HCT116 (cell line): ENCODE measurements at regions not wholly inside any gene's neighbourhood (a gene's known extent, or its start where the extent isn't known, plus 50 kb on each side); places are given as distances from the start of the nearest gene placed in this dataset.

Experiments used
- ATAC-seq: fragments of 200-7000 bp; cut with Tn5 transposase; 2 replicates; pipeline ENCODE4 v1.9.1; 2020; ENCODE audit warnings: mild to moderate bottlenecking, moderate library complexity
- BruUV-seq: library from RNA; stranded (reverse); fragments of 400-500 nt; replicated peaks from 2 replicates; lab custom pipeline; 2021; lab: Mats Ljungman, UMichigan
- CTCF ChIA-PET: fragments of 300-600 bp; sonication (Branson Sonifier 250); formaldehyde crosslinking; loops from one replicate; lab custom pipeline; 2021; ENCODE audit warnings: antibody characterized with exemption; lab: Charles Lee
- POLR2A ChIA-PET: fragments of 300-600, 350-600 bp; sonication (Branson Sonifier 250); formaldehyde crosslinking; loops from one replicate; lab custom pipeline; 2021; ENCODE audit warnings: antibody characterized with exemption; lab: Charles Lee
- RAD21 ChIA-PET, 2 experiments: fragments of 300-600 bp; sonication (Branson Sonifier 250); formaldehyde crosslinking; loops; one replicate each; lab custom pipeline; 2023; ENCODE audit warnings: low total read pairs in 2 of 2; ENCODE audit not compliant: uncharacterized antibody in 2 of 2, unreplicated experiment in 2 of 2, low non-redundant PET in 1 of 2; lab: Charles Lee
- DNase-seq: peaks from one replicate; pipeline ENCODE4 v3.0.0-alpha.2; 2010; ENCODE audit warnings: low read depth, low spot score
- H2AFZ ChIP-seq: fragments of 200-600 bp; shearing (Covaris generic), sonication (generic); 2 replicates; pipeline ENCODE4 v1.6.1; 2017; ENCODE audit warnings: low read depth, mixed run types, mixed read lengths, antibody characterized with exemption, low read length; ENCODE audit not compliant: poor library complexity, severe bottlenecking
- H3K27ac ChIP-seq: 2 replicates; pipeline ENCODE4 v1.5.1; 2012; ENCODE audit warnings: low read depth, low read length
- H3K27me3 ChIP-seq: fragments of 200-600 bp; sonication (generic); 2 replicates; pipeline ENCODE4 v1.6.1; 2016; ENCODE audit warnings: mixed run types, low read length, mixed read lengths; ENCODE audit not compliant: insufficient read depth
- H3K36me3 ChIP-seq, 2 experiments: fragments of 200-500 bp in 1 of 2; fragments of 200-600 bp in 1 of 2; sonication (Bioruptor generic) in 1 of 2; sonication (generic) in 1 of 2; 2 replicates each; pipeline versions ENCODE4 v1.5.1 to v1.6.1; 2014 to 2016; ENCODE audit warnings: low read length in 2 of 2, inconsistent platforms in 1 of 2, mixed read lengths in 1 of 2, mixed run types in 1 of 2; ENCODE audit not compliant: insufficient read depth in 2 of 2, control insufficient read depth in 1 of 2
- H3K4me1 ChIP-seq, 2 experiments: fragments of 200-600 bp in 1 of 2; sonication (generic) in 1 of 2; 2 replicates each; pipeline versions ENCODE4 v1.5.1 to v1.6.1; 2012 to 2017; ENCODE audit warnings: low read length in 2 of 2, inconsistent platforms in 1 of 2, mild to moderate bottlenecking in 1 of 2, mixed read lengths in 1 of 2, mixed run types in 1 of 2, moderate library complexity in 1 of 2; ENCODE audit not compliant: insufficient read depth in 2 of 2, control insufficient read depth in 1 of 2
- H3K4me2 ChIP-seq: fragments of 200-600 bp; sonication (generic); 2 replicates; pipeline ENCODE4 v1.6.1; 2017; ENCODE audit warnings: mixed run types, low read length, mixed read lengths
- H3K4me3 ChIP-seq, 2 experiments: fragments of 200-600 bp in 1 of 2; sonication (generic) in 1 of 2; replicated peaks in 1 of 2; 2 replicates each; pipeline ENCODE4 v1.5.1; 2011 to 2016; ENCODE audit warnings: low read length in 2 of 2, control low read depth in 1 of 2, low read depth in 1 of 2, mild to moderate bottlenecking in 1 of 2, mixed read lengths in 1 of 2, mixed run types in 1 of 2
- H3K79me2 ChIP-seq: fragments of 200-600 bp; sonication (generic); 2 replicates; pipeline ENCODE4 v1.6.1; 2017; ENCODE audit warnings: mild to moderate bottlenecking, mixed run types, low read length, moderate library complexity, mixed read lengths; ENCODE audit not compliant: insufficient read depth
- H3K9ac ChIP-seq: fragments of 200-600 bp; sonication (generic); 2 replicates; pipeline ENCODE4 v1.6.1; 2016; ENCODE audit warnings: low read length, mixed read lengths
- H3K9me2 ChIP-seq: fragments of 200-600 bp; sonication (generic), shearing (Covaris generic); 2 replicates; pipeline ENCODE4 v1.6.1; 2017; ENCODE audit warnings: mixed run types, mild to moderate bottlenecking, moderate library complexity; ENCODE audit not compliant: insufficient read depth
- H3K9me3 ChIP-seq, 2 experiments: fragments of 200-500 bp in 1 of 2; fragments of 200-600 bp in 1 of 2; sonication (Bioruptor generic) in 1 of 2; sonication (generic) in 1 of 2; 2 replicates each; pipeline ENCODE4 v1.6.1; 2014 to 2017; ENCODE audit warnings: low read length in 2 of 2, mixed read lengths in 2 of 2, inconsistent platforms in 1 of 2, low read depth in 1 of 2, mild to moderate bottlenecking in 1 of 2, mixed run types in 1 of 2, moderate library complexity in 1 of 2; ENCODE audit not compliant: control insufficient read depth in 1 of 2, insufficient read depth in 1 of 2
- H4K20me1 ChIP-seq: fragments of 200-600 bp; sonication (generic), shearing (Covaris generic); 2 replicates; pipeline ENCODE4 v1.6.1; 2017; ENCODE audit warnings: mixed run types, mild to moderate bottlenecking, moderate library complexity; ENCODE audit not compliant: insufficient read depth
- EGR1 ChIP-seq: IDR thresholded peaks from 2 replicates; pipeline ENCODE4 v1.6.1; 2012; ENCODE audit warnings: low read depth
- ELF1 ChIP-seq: IDR thresholded peaks from 2 replicates; pipeline ENCODE4 v1.6.1; 2012; ENCODE audit warnings: low read depth, borderline replicate concordance
- EZH2 ChIP-seq: fragments of 200-600 bp; sonication (generic); IDR thresholded peaks from 2 replicates; pipeline ENCODE4 v1.6.1; 2017; ENCODE audit warnings: antibody characterized with exemption, mixed run types
- FOSL1 ChIP-seq: IDR thresholded peaks from 2 replicates; pipeline ENCODE4 v1.6.1; 2012; ENCODE audit warnings: low read depth
- POLR2AphosphoS5 ChIP-seq: IDR thresholded peaks from 2 replicates; pipeline ENCODE4 v1.6.1; 2011; ENCODE audit warnings: mild to moderate bottlenecking, low read depth, low read length, moderate library complexity
- SIN3A ChIP-seq: IDR thresholded peaks from 2 replicates; pipeline ENCODE4 v1.6.1; 2012; ENCODE audit warnings: low read depth
- intact Hi-C: fragments of 100-400 bp; cut with micrococcal nuclease; formaldehyde crosslinking; loops from 2 replicates; pipeline ENCODE4 v1.10.0; 2022
- TF ChIP-seq, protein P1 (sequence below): IDR thresholded peaks from 2 replicates; pipeline ENCODE4 v1.6.1; 2011; ENCODE audit warnings: mild to moderate bottlenecking, low read length, moderate library complexity; ENCODE audit not compliant: insufficient replicate concordance; ENCODE audit errors: extremely low read depth
- TF ChIP-seq, protein P2 (sequence below): IDR thresholded peaks from 2 replicates; pipeline ENCODE4 v1.6.1; 2012; ENCODE audit warnings: low read depth
- TF ChIP-seq, protein P3 (sequence below): IDR thresholded peaks from 2 replicates; pipeline ENCODE4 v1.6.1; 2012

DNA sequence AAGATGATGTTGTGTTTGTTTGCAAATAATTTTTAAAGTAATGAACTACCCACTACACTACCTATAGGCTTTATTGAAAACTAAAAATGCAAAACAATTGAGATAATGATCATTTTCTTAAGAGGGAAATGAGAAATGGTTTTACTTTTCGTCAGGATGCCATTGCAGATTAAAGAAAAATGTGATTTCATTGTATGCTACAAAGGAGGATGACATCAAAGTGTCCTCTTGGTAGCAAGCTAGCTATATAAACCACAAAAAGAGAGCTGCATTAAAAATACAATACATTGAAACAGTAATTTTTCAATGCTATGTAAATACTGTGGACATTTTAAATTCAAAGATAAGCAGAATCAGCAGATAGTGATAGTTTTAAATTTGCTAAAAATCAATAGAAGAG is 87.5 kb upstream of the DPYD start:
- no TSS peak for BruUV-seq
- H3K9me2 ChIP-seq = no peaks in the 10 kb centered on the region
- H3K4me1 ChIP-seq = no peaks in the 10 kb centered on the region
- TF ChIP-seq SIN3A = no peak
- no peak for TF ChIP-seq FOSL1
- TF ChIP-seq, protein P1, sequence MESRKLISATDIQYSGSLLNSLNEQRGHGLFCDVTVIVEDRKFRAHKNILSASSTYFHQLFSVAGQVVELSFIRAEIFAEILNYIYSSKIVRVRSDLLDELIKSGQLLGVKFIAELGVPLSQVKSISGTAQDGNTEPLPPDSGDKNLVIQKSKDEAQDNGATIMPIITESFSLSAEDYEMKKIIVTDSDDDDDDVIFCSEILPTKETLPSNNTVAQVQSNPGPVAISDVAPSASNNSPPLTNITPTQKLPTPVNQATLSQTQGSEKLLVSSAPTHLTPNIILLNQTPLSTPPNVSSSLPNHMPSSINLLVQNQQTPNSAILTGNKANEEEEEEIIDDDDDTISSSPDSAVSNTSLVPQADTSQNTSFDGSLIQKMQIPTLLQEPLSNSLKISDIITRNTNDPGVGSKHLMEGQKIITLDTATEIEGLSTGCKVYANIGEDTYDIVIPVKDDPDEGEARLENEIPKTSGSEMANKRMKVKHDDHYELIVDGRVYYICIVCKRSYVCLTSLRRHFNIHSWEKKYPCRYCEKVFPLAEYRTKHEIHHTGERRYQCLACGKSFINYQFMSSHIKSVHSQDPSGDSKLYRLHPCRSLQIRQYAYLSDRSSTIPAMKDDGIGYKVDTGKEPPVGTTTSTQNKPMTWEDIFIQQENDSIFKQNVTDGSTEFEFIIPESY = no peak
- no peak for TF ChIP-seq EZH2
- TF ChIP-seq ELF1 = no peak
- TF ChIP-seq, protein P2, sequence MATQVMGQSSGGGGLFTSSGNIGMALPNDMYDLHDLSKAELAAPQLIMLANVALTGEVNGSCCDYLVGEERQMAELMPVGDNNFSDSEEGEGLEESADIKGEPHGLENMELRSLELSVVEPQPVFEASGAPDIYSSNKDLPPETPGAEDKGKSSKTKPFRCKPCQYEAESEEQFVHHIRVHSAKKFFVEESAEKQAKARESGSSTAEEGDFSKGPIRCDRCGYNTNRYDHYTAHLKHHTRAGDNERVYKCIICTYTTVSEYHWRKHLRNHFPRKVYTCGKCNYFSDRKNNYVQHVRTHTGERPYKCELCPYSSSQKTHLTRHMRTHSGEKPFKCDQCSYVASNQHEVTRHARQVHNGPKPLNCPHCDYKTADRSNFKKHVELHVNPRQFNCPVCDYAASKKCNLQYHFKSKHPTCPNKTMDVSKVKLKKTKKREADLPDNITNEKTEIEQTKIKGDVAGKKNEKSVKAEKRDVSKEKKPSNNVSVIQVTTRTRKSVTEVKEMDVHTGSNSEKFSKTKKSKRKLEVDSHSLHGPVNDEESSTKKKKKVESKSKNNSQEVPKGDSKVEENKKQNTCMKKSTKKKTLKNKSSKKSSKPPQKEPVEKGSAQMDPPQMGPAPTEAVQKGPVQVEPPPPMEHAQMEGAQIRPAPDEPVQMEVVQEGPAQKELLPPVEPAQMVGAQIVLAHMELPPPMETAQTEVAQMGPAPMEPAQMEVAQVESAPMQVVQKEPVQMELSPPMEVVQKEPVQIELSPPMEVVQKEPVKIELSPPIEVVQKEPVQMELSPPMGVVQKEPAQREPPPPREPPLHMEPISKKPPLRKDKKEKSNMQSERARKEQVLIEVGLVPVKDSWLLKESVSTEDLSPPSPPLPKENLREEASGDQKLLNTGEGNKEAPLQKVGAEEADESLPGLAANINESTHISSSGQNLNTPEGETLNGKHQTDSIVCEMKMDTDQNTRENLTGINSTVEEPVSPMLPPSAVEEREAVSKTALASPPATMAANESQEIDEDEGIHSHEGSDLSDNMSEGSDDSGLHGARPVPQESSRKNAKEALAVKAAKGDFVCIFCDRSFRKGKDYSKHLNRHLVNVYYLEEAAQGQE = no peak
- TF ChIP-seq, protein P3, sequence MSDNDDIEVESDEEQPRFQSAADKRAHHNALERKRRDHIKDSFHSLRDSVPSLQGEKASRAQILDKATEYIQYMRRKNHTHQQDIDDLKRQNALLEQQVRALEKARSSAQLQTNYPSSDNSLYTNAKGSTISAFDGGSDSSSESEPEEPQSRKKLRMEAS = no peak
- TF ChIP-seq EGR1 = no peak
- TF ChIP-seq POLR2AphosphoS5 = no peak
- H3K9ac ChIP-seq = no peak overlapping the region
- no peaks in the 10 kb centered on the region for H3K36me3 ChIP-seq
- H3K79me2 ChIP-seq = no peaks in the 10 kb centered on the region
- no peaks in the 10 kb centered on the region for H4K20me1 ChIP-seq
- no peak overlapping the region for H2AFZ ChIP-seq
- DNase-seq (no peak), ATAC-seq (no peak)
- RAD21 ChIA-PET = no interaction called here
- H3K4me3 ChIP-seq = no peak overlapping the region
- H3K27me3 ChIP-seq = no peaks in the 10 kb centered on the region
- intact Hi-C loops = no loop called here
- CTCF ChIA-PET = no interaction called here
- H3K27ac ChIP-seq = no peak overlapping the region
- H3K4me2 ChIP-seq = no peak overlapping the region
- POLR2A ChIA-PET = no interaction called here
- H3K9me3 ChIP-seq = no peaks in the 10 kb centered on the region
